ENCODE measurements at regions not wholly inside any gene's neighbourhood (a gene's known extent, or its start where the extent isn't known, plus 50 kb on each side); places are given as distances from the start of the nearest gene placed in this dataset.

DNA sequence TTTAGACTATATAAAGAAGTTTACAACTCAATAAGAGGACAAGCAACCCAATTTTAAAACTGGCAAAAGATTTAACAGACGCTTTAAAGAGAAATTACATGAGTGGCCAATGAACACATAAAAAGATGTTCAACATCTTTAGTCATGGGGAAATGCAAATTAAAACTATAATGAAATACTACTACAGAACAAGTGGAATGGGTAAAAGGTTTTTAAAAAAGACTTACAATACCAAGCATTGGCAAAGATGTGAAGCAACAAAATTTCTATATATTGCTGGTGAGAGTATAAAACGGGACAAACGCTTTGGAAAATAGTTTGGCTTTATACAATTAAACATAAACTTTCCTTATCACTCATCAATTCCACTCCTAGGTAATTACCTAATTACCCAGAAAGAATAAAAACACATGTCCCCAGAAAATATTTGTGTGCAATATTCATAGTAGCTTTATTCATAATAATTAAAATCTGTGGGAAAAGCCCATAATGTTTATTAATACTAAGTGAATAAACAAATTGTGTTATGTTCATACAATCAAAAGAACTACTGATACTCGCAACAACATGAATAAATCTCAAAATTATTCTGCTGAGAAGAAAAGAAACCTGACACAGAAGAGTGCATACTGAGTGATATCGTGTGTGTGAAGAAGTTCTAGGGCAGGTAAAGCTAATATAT is 76.7 kb upstream of the MYCN start:
- H3K36me3 ChIP-seq (ENCODE audit: control insufficient read depth in 2 of 4, insufficient read depth in 4 of 4, low read length in 3 of 4), result no peaks in the 10 kb centered on the region
- H4K20me1 ChIP-seq (replicated peaks in 1 of 2; ENCODE audit: control insufficient read depth in 1 of 2, insufficient read depth in 2 of 2, low read length in 2 of 2), result no peaks in the 10 kb centered on the region
- H3K4ac ChIP-seq (replicated peaks; ENCODE audit: insufficient read length, low read depth, low read length), result no peak overlapping the region
- 92% methylated on average over 5 of the region's 5 CpGs; no CpG with 5 or more reads in 1 of the 2 experiments for WGBS, 2 experiments (ENCODE audit: extremely low coverage in 1 of 2, insufficient coverage in 1 of 2, insufficient read length in 1 of 2, insufficient replicate concordance in 2 of 2, low coverage in 1 of 2, low lambda C conversion rate in 2 of 2, missing lambda C conversion rate in 1 of 2)
- no peak overlapping the region for H4K91ac ChIP-seq (replicated peaks; ENCODE audit: insufficient read length, low read length)
- ChIA-PET POLR2A (ENCODE audit: partially characterized antibody) (no interaction called here), CTCF (ENCODE audit: partially characterized antibody) (interaction anchor here (1.5 to 1.7 kb wide), 2 partner anchors 76 to 209 kb away, joined by 4 to 6 read pairs; partner anchors contain the start of gene MYCN)
- H4K8ac ChIP-seq (ENCODE audit: extremely low read depth, insufficient read depth, low read length), result no peak overlapping the region
- H3K27me3 ChIP-seq (replicated peaks in 1 of 4; ENCODE audit: control insufficient read depth in 3 of 4, extremely low read depth in 1 of 4, insufficient read depth in 3 of 4, low read length in 3 of 4), result no peaks in the 10 kb centered on the region
- peaks cover 0 to 5% of the 10 kb centered on the region in 2 experiments; a peak in 1 of 4 replicates for H3K9me3 ChIP-seq (ENCODE audit: insufficient read depth in 2 of 2, low read depth in 1 of 2, low read length in 1 of 2)
- H2AFZ ChIP-seq (ENCODE audit: low read length), result no peak overlapping the region
- H3K56ac ChIP-seq (replicated peaks; ENCODE audit: insufficient read length, low read depth, low read length), result no peak overlapping the region
- H2BK120ac ChIP-seq (replicated peaks; ENCODE audit: low read depth, low read length), result no peak overlapping the region
- H4K5ac ChIP-seq (ENCODE audit: insufficient read length, low read depth, low read length), result no peak overlapping the region
- no peak overlapping the region for H3K14ac ChIP-seq (ENCODE audit: insufficient read length)
- no peak overlapping the region for H2BK15ac ChIP-seq (ENCODE audit: low read length)
- H3K4me1 ChIP-seq (replicated peaks in 1 of 4; ENCODE audit: control insufficient read depth in 3 of 4, insufficient read depth in 4 of 4, low read length in 3 of 4), result peaks cover 0 to 6% (median 0%) of the 10 kb centered on the region in 4 experiments; a peak in 1 of 7 replicates
- no peak overlapping the region for H3K23ac ChIP-seq (ENCODE audit: insufficient read length)
- no peak overlapping the region for H3K27ac ChIP-seq (ENCODE audit: low read depth, low read length)
- H2BK20ac ChIP-seq (ENCODE audit: low read length), result no peak overlapping the region
- no peak overlapping the region for H2BK5ac ChIP-seq (ENCODE audit: low read depth, low read length)
- DNase-seq (ENCODE audit: low read depth in 1 of 2, low spot score in 2 of 2) (no peak), FAIRE-seq (no peak)
- no peak overlapping the region for H2AK5ac ChIP-seq (ENCODE audit: low read depth, low read length)
- no peaks in the 10 kb centered on the region for H3K79me1 ChIP-seq (ENCODE audit: low read depth, low read length)
- no peak overlapping the region for H3K18ac ChIP-seq (ENCODE audit: extremely low read depth, low read length)
- H3K79me2 ChIP-seq (ENCODE audit: control insufficient read depth in 1 of 2, insufficient read depth in 2 of 2, low read length in 2 of 2), result no peaks in the 10 kb centered on the region
- no peak overlapping the region for H3K4me2 ChIP-seq (ENCODE audit: insufficient read depth in 1 of 2, low read depth in 2 of 2, low read length in 2 of 2)
- no peaks in the 10 kb centered on the region for H3K23me2 ChIP-seq (ENCODE audit: low read depth, low read length)
- no peak overlapping the region for H3K9ac ChIP-seq (replicated peaks in 1 of 4; ENCODE audit: extremely low read depth in 1 of 4, low read depth in 3 of 4, low read length in 3 of 4)
- H2BK12ac ChIP-seq (ENCODE audit: low read depth, low read length), result no peak overlapping the region
- no peak overlapping the region for H3K4me3 ChIP-seq (ENCODE audit: extremely low read depth in 1 of 4, insufficient read depth in 2 of 4, low read depth in 3 of 4, low read length in 4 of 4)
- no peak for TF ChIP-seq CTCF (IDR thresholded peaks at IDR 0.05; ENCODE audit: control extremely low read depth in 1 of 3, insufficient read depth in 1 of 3, low read depth in 1 of 3, low read length in 3 of 3)
- TF ChIP-seq, protein P1, sequence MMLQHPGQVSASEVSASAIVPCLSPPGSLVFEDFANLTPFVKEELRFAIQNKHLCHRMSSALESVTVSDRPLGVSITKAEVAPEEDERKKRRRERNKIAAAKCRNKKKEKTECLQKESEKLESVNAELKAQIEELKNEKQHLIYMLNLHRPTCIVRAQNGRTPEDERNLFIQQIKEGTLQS (IDR thresholded peaks at IDR 0.05; ENCODE audit: insufficient read depth, low read depth, low read length), result no peak
- TF ChIP-seq TBP (IDR thresholded peaks at IDR 0.05; ENCODE audit: low read depth, low read length), result no peak
- TF ChIP-seq KDM4A (IDR thresholded peaks at IDR 0.05; ENCODE audit: low read depth, low read length, severe bottlenecking), result no peak
- TF ChIP-seq GTF2F1 (IDR thresholded peaks at IDR 0.05; ENCODE audit: borderline replicate concordance, low read depth, low read length), result no peak
- no peak for TF ChIP-seq CHD1 (IDR thresholded peaks at IDR 0.05; ENCODE audit: low read depth, low read length)
- no peak for TF ChIP-seq HDAC2 (IDR thresholded peaks at IDR 0.05; ENCODE audit: borderline replicate concordance in 1 of 2, low read depth in 2 of 2, low read length in 2 of 2)
- TF ChIP-seq SP4 (IDR thresholded peaks at IDR 0.05; ENCODE audit: low read length), result no peak
- no peak for TF ChIP-seq TAF1 (IDR thresholded peaks at IDR 0.05; ENCODE audit: low read depth, low read length)
- TF ChIP-seq PHF8 (conservative IDR thresholded peaks at IDR 0.05; ENCODE audit: low read depth, low read length), result no peak
